Activated T-cell treated with anti-CD3 and anti-CD28 coated beads for 24 hours (primary cell): ENCODE measurements at regions not wholly inside any gene's neighbourhood (a gene's known extent, or its start where the extent isn't known, plus 50 kb on each side); places are given as distances from the start of the nearest gene placed in this dataset.
"Not testable (repeated sequence)": the region's sequence is repeated elsewhere in the genome, so short reads cannot be mapped to it uniquely, and the experiment has no call there.

Experiments used
- DNase-seq: peaks from one replicate; pipeline ENCODE4 v3.0.0-alpha.2; 2020; ENCODE audit warnings: low read depth

DNA sequence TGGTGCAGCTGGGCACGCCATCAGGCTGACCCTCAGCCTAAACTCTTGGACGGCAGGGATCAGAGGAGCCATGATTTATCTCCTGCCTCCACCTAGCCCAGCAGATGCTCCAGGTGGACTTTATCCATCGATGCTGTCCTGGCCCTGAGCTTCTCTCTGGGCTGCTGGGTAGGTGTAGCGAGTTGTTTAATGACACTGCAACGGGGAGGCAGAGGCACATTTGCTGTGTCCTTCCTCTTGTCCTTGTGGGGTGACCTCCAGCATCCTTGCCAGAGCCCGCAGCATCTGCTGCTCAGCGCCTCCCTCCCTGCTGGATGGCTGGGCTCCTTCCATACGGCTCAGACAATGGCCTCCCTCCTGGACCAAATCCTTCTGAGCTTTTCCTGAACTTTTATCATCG, 103.1 kb upstream of the IRX4 start:
- no peak for DNase-seq

DNA sequence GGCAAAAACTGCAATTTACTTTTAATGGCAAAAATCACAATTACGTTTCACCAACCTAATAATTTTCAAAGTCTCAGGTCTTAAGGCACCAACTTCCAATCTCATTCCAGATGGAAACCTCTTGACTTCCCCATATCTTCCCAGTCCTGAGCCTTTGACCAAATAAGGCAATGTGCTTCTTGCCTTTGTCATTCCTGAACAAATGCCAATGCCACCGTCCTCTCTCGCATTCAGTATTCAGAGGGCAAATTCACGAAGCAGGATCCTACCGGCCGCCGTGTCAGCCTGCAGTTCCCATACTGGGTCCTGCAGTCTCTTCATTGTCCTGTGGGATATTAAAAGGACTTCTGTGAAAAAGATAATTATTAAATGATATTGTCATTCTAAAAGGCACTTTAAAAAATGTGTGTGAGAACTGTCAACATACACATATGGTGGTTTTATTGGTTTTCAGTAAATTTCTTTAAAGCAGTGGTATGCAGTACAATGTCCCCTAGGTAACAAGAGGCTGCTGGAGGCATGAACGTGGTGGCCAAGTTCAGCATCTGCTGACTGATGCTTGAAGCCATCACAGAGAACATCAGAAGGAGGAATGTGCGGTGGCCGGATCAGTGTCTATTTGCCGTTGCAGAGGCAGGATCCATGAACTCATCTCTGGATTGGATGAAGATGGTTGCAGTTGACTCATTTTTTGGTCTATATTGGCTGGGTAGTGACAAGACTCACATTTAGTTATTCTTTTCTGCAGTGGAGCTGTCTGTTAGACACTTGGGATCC, 101.4 kb upstream of the IRX4 start:
- no peak for DNase-seq

- no peak for DNase-seq
These were observed 100.7 kb upstream of the IRX4 start for GRCh38 chr5:1983401-1983800.

- not testable (repeated sequence) for DNase-seq
These were observed 99.8 kb upstream of the IRX4 start for GRCh38 chr5:1982561-1982960.

DNA sequence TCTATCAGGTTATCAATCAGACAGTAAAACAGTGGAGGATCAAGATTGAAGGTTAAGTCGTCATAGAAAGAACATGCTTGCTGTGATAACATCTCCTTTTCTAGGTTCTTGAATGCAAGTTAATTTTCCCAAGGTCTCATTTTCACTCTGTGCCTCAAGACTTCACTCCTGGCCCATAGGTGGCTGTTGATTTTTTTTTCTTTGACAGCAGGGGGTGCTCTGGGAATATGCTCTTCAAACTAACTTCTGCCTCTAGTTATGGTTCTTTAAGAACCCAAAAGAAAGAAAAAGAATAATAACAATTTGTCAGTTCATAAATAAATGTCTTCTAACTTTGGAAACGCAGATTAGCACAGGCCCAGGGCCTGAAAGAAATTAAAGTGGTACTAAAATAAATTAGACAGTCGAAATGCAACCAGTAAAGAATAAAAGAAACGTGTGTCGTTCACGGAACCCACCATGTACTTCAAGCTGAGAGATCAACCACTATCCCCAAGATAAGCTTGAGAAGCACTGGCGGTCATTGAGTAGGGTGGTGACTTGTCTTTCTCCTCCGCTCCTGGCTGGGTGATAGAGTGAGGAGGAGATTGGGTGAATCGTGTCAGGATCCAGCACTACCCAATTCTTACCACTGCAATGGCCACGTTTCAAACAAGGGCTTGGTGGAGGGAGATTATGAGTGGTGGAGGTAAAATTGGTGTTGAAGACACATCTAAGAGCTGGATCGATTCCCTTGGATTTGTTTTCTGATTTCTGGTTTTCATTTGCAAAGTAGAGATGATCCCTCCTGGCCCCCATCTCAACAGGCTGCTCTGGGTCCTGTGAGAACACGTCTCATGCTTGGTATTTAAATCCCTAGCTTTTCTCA, 93.4 kb upstream of the IRX4 start:
- DNase-seq, result no peak

DNA sequence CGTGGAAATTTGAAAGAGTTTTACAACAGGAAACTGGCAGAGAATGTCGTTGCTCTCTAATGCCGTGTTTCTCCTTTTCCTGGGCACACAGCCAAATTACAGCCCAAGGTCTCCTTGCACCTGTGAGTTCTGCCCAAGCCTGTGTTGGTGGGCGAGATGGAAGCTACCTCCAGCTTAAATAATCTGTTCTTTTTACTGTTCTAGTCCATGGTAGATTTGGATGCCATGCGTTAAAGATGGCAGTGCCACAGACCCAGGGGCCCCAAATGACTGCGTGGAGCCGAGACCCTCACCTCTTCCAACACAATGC, 92.6 kb upstream of the IRX4 start:
- no peak for DNase-seq

- DNase-seq, result no peak
These were observed 92.0 kb upstream of the IRX4 start for GRCh38 chr5:1974501-1975405.

- no peak for DNase-seq
These were observed 91.4 kb upstream of the IRX4 start for GRCh38 chr5:1974081-1974480.

DNA sequence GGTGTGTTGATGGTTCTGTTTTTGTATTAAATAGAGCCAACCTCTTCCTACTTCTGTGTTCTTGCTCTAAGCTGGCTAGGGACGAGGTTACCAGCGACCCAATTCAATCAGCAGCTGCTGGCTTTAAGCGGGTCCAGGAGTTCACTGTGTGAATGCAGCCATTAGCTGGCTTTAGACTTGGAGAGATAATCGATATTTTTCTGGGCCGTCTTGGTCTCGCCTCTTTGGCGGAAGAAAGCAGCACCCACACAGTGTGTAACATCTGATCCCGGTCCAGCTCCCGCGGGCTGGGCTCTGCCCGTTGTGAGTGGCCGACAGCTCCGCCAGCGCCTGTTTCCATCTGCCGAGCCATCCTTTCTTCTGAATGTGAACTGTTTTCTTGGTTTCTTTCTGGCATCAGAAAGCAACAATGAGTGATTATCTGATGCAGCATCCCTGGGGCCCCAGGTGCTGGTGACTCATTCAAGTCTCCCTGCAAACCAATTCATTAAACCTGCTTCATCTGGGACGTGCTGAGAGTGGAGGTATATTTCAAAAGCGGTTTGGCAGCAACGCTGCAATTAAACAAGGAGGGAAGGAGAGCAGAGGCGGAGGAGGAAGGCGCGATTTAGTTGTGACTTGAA, 90.8 kb upstream of the IRX4 start:
- DNase-seq, result no peak

- DNase-seq, result no peak
These were observed 89.2 kb upstream of the IRX4 start for GRCh38 chr5:1971944-1972343.

GRCh38 chr5:1967736-1968135, 85.0 kb upstream of the IRX4 start:
- DNase-seq, result no peak

- DNase-seq, result no peak
These were observed 83.7 kb upstream of the IRX4 start for GRCh38 chr5:1966461-1966860.

DNA sequence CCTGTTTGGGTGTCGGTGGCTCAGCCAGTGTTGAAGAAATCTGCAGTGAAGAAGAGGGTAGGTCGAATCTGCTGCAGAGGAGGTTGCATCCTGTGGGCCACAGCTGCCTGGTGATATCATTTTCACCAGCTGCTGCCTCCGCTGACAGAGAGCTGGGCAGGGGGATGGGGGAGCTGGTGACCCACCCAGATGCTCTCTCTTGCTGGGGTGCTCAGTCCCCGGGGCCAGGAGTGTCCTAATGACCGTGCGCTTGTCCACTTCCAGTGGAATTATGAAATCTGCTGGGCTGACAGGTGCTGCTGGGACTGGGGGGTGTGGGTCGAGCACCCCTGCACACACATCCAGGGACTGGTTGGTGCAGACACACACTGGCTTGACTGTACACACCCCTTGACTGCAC, 83.2 kb upstream of the IRX4 start:
- DNase-seq, result no peak

GRCh38 chr5:1963941-1964451, 81.3 kb upstream of the IRX4 start:
- DNase-seq, result no peak

DNA sequence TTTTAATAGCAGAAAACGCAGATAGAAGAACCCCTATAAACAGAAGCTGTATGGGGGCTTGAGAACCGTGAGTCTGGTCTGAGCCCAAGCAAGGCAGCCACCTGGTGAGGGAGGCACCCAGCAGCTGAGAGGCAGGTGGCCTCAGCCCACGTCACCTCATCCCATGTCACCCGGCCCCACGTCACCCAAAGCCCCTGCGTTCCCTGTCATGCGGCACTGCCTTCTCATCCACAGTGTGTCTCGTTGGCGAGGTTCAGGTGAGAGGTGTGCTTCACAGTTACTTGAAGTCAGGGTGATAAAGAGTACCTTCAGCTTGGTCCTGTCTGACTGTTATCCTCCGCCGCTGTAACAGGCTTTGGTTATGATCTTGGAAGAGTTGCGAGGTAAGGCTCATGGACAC, 80.6 kb upstream of the IRX4 start:
- DNase-seq, result no peak

DNA sequence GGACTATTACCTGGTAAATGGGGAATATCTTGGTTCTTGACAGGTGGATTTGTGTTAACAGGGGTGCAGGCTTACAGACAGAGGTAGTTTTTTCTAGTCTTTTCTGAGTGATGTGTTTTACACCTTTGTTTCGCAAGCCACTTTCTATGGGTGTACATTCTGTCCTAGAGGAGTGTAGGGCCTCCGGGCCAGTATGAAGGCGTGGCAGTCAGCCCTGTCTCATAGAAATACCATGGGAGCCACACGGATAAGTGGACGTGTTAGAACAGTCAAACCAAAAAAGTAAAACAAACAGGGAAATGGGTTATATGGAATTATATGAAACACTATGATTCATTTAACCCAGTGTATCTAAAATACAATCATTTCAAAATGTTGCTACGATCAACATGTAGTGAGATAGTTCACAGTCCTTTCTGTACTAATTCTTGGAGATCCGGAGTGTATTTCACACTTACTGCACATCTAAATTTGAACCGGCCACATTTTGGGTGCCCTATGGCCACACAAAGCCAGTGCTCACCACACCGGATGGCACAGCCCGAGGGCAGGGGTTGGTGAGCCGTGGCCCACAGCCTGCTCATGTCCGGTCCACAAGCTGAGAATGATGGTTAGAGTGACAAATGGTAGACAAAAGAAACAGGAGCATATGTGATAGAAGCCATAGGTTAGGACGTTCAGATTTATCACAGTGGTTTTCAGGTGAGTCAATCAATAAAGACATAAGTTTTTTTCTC, 80.1 kb upstream of the IRX4 start:
- no peak for DNase-seq

- no peak for DNase-seq
These were observed 79.3 kb upstream of the IRX4 start for GRCh38 chr5:1961952-1962595.

- DNase-seq, result no peak
These were observed 78.7 kb upstream of the IRX4 start for GRCh38 chr5:1961304-1961946.

- DNase-seq, result no peak
These were observed 78.0 kb upstream of the IRX4 start for GRCh38 chr5:1960595-1961303.
